Astrocyte (in vitro differentiated cells and primary cell): ENCODE measurements at regions not wholly inside any gene's neighbourhood (a gene's known extent, or its start where the extent isn't known, plus 50 kb on each side); places are given as distances from the start of the nearest gene placed in this dataset.

Source experiments
- DNase-seq: peaks from one replicate; pipeline ENCODE4 v3.0.0-alpha.2; 2010; ENCODE audit warnings: low read depth
- FAIRE-seq: peaks from 2 replicates; lab custom pipeline; 2011; peaks lifted over from hg19 to GRCh38; lab: Jason Lieb, UNC
- H2AFZ ChIP-seq: 2 replicates; pipeline ENCODE4 v1.6.0; 2012; ENCODE audit warnings: low read depth, low read length, inconsistent platforms
- H3K27ac ChIP-seq: 2 replicates; pipeline ENCODE4 v1.5.1; 2011; ENCODE audit warnings: low read depth, low read length, inconsistent platforms
- H3K27me3 ChIP-seq: 2 replicates; pipeline ENCODE4 v1.6.0; 2011; ENCODE audit warnings: low read length, inconsistent platforms; ENCODE audit not compliant: insufficient read depth
- H3K36me3 ChIP-seq: 2 replicates; pipeline ENCODE4 v1.5.1; 2011; ENCODE audit warnings: low read length, inconsistent platforms; ENCODE audit not compliant: insufficient read depth
- H3K4me1 ChIP-seq: 2 replicates; pipeline ENCODE4 v1.5.1; 2011; ENCODE audit warnings: low read length, inconsistent platforms; ENCODE audit not compliant: insufficient read depth
- H3K4me2 ChIP-seq: 2 replicates; pipeline ENCODE4 v1.6.0; 2012; ENCODE audit warnings: low read length, inconsistent platforms
- H3K4me3 ChIP-seq: 2 replicates; pipeline ENCODE4 v1.5.1; 2011; ENCODE audit warnings: low read depth, mild to moderate bottlenecking, low read length, inconsistent platforms; ENCODE audit not compliant: insufficient read depth
- H3K79me2 ChIP-seq: 2 replicates; pipeline ENCODE4 v1.6.0; 2012; ENCODE audit warnings: mild to moderate bottlenecking, low read length, inconsistent platforms; ENCODE audit not compliant: insufficient read depth
- H3K9ac ChIP-seq: 2 replicates; pipeline ENCODE4 v1.6.0; 2012; ENCODE audit warnings: mild to moderate bottlenecking, low read length, inconsistent platforms
- H3K9me3 ChIP-seq: 2 replicates; pipeline ENCODE4 v1.5.1; 2012; ENCODE audit warnings: low read depth, mild to moderate bottlenecking, low read length, inconsistent platforms; ENCODE audit not compliant: insufficient read depth
- H4K20me1 ChIP-seq: 2 replicates; pipeline ENCODE4 v1.6.0; 2012; ENCODE audit warnings: low read length, inconsistent platforms; ENCODE audit not compliant: insufficient read depth
- H3K27ac Mint-ChIP-seq: one replicate; pipeline ENCODE4 v1.8.0; 2021; ENCODE audit warnings: mild to moderate bottlenecking, mixed read lengths; ENCODE audit not compliant: unreplicated experiment
- H3K27me3 Mint-ChIP-seq: one replicate; pipeline ENCODE4 v1.8.0; 2021; ENCODE audit warnings: low read depth, mixed read lengths; ENCODE audit not compliant: unreplicated experiment
- H3K36me3 Mint-ChIP-seq: one replicate; pipeline ENCODE4 v1.8.0; 2021; ENCODE audit warnings: low read depth, mixed read lengths; ENCODE audit not compliant: unreplicated experiment
- H3K4me1 Mint-ChIP-seq: one replicate; pipeline ENCODE4 v1.8.0; 2021; ENCODE audit warnings: low read depth, mixed read lengths; ENCODE audit not compliant: unreplicated experiment
- H3K4me3 Mint-ChIP-seq: one replicate; pipeline ENCODE4 v1.8.0; 2021; ENCODE audit warnings: mild to moderate bottlenecking, moderate library complexity, mixed read lengths; ENCODE audit not compliant: unreplicated experiment
- H3K9me3 Mint-ChIP-seq: one replicate; pipeline ENCODE4 v1.8.0; 2021; ENCODE audit warnings: mild to moderate bottlenecking, mixed read lengths; ENCODE audit not compliant: unreplicated experiment
- EZH2 ChIP-seq: IDR thresholded peaks from 2 replicates; pipeline ENCODE4 v1.6.1; 2012; ENCODE audit warnings: mild to moderate bottlenecking, low read length, inconsistent platforms; ENCODE audit not compliant: insufficient read depth
- TF ChIP-seq, protein P1 (sequence below): IDR thresholded peaks from 2 replicates; pipeline ENCODE4 v1.5.1; 2011; ENCODE audit warnings: low read depth, mild to moderate bottlenecking, inconsistent platforms, low read length, moderate library complexity; ENCODE audit not compliant: insufficient read depth

DNA sequence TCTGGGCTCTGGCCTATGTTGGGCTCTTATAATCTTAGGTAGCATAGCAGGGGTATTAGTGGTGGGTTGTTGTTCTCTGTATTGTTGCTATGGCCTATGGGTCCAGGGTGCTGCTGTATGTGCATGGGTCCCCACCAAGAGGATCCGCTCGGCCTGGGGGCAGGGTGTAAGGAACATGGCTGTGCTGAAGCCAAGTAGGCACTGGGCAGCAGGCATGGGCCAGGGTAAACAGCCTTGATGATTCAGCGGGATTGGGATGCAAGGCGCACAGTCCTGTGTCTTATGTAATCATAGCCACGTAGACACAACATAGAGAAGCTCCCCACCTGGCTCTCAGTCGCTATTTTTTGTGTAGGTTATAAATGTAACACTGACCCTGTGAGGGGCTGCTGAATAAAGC lies 306.9 kb downstream of the ZPLD1 start:
- H2AFZ ChIP-seq = no peak overlapping the region
- no peaks in the 10 kb centered on the region for H3K4me1 ChIP-seq
- no peak overlapping the region for H3K4me2 ChIP-seq
- DNase-seq = no peak
- Mint-ChIP-seq H3K27ac (no peak overlapping the region), H3K36me3 (no peaks in the 10 kb centered on the region), H3K4me3 (no peak overlapping the region), H3K4me1 (no peaks in the 10 kb centered on the region), H3K27me3 (peaks cover 2% of the 10 kb centered on the region), H3K9me3 (peaks cover 4% of the 10 kb centered on the region)
- H3K27me3 ChIP-seq = no peaks in the 10 kb centered on the region
- no peak overlapping the region for H3K4me3 ChIP-seq
- H3K27ac ChIP-seq = no peak overlapping the region
- TF ChIP-seq, protein P1, sequence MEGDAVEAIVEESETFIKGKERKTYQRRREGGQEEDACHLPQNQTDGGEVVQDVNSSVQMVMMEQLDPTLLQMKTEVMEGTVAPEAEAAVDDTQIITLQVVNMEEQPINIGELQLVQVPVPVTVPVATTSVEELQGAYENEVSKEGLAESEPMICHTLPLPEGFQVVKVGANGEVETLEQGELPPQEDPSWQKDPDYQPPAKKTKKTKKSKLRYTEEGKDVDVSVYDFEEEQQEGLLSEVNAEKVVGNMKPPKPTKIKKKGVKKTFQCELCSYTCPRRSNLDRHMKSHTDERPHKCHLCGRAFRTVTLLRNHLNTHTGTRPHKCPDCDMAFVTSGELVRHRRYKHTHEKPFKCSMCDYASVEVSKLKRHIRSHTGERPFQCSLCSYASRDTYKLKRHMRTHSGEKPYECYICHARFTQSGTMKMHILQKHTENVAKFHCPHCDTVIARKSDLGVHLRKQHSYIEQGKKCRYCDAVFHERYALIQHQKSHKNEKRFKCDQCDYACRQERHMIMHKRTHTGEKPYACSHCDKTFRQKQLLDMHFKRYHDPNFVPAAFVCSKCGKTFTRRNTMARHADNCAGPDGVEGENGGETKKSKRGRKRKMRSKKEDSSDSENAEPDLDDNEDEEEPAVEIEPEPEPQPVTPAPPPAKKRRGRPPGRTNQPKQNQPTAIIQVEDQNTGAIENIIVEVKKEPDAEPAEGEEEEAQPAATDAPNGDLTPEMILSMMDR = no peak
- no peak for TF ChIP-seq EZH2
- FAIRE-seq = no peak
- H4K20me1 ChIP-seq = no peaks in the 10 kb centered on the region
- no peaks in the 10 kb centered on the region for H3K36me3 ChIP-seq
- no peaks in the 10 kb centered on the region for H3K9me3 ChIP-seq
- H3K9ac ChIP-seq = no peak overlapping the region
- no peaks in the 10 kb centered on the region for H3K79me2 ChIP-seq

DNA sequence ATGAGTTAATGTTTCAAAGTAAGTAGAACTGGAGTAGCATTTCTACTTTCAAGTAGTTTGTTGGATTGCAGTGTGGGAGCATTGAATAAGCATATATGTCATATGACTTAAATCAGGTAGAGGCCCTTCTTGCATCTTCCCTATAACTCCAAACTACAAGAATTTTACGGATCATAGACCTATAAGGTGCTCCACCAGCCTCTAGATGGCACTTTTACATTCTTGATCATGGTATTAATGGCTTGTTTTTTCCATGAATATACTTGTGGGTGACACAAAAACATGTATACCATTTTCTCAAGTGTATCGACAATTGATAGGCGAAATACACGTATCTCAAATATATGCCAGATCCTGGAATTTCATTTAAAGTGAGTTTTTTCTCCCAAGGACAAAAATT lies 311.1 kb downstream of the ZPLD1 start:
- DNase-seq = peak; percentile 2
- H3K27ac ChIP-seq = no peak overlapping the region
- no peaks in the 10 kb centered on the region for H3K4me1 ChIP-seq
- no peak overlapping the region for H2AFZ ChIP-seq
- H3K36me3 ChIP-seq = no peaks in the 10 kb centered on the region
- H3K79me2 ChIP-seq = no peaks in the 10 kb centered on the region
- no peaks in the 10 kb centered on the region for H3K27me3 Mint-ChIP-seq
- no peak overlapping the region for H3K9ac ChIP-seq
- no peak overlapping the region for H3K4me2 ChIP-seq
- no peaks in the 10 kb centered on the region for H3K4me1 Mint-ChIP-seq
- no peak for FAIRE-seq
- no peaks in the 10 kb centered on the region for H3K9me3 ChIP-seq
- peaks cover 1% of the 10 kb centered on the region for H3K9me3 Mint-ChIP-seq
- no peaks in the 10 kb centered on the region for H3K27me3 ChIP-seq
- H4K20me1 ChIP-seq = no peaks in the 10 kb centered on the region
- H3K27ac Mint-ChIP-seq = no peak overlapping the region
- TF ChIP-seq, protein P1 = peak; percentile 4
- no peak for TF ChIP-seq EZH2
- H3K36me3 Mint-ChIP-seq = no peaks in the 10 kb centered on the region
- no peak overlapping the region for H3K4me3 Mint-ChIP-seq
- H3K4me3 ChIP-seq = no peak overlapping the region

DNA sequence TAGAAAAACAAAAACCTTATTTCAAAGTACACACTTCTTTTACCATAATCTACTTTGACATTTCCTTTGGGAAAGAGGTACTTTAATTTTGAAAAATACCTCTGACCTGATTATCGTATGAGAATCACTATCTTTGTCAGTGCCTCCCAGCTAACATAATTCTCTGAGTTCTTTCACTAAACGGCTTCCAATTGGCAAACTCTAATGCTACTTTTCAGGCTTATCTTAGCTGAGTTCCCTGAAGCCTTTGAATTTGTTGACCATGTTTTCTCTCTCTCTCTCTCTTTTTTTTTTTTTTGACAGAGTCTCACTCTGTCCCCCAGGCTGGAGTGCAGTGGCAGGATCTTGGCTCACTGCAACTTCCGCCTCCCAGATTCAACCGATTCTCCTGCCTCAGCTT lies 312.8 kb downstream of the ZPLD1 start:
- no peak overlapping the region for H3K4me3 ChIP-seq
- H3K27me3 ChIP-seq = no peaks in the 10 kb centered on the region
- Mint-ChIP-seq H3K27ac (no peak overlapping the region), H3K9me3 (peaks cover 1% of the 10 kb centered on the region), H3K27me3 (no peaks in the 10 kb centered on the region), H3K36me3 (no peaks in the 10 kb centered on the region), H3K4me3 (no peak overlapping the region), H3K4me1 (no peaks in the 10 kb centered on the region)
- TF ChIP-seq EZH2 = no peak
- TF ChIP-seq, protein P1 = no peak
- H3K36me3 ChIP-seq = no peaks in the 10 kb centered on the region
- H3K9ac ChIP-seq = no peak overlapping the region
- no peak overlapping the region for H2AFZ ChIP-seq
- H3K4me2 ChIP-seq = no peak overlapping the region
- no peaks in the 10 kb centered on the region for H4K20me1 ChIP-seq
- no peaks in the 10 kb centered on the region for H3K4me1 ChIP-seq
- no peaks in the 10 kb centered on the region for H3K9me3 ChIP-seq
- DNase-seq (no peak), FAIRE-seq (no peak)
- H3K27ac ChIP-seq = no peak overlapping the region
- no peaks in the 10 kb centered on the region for H3K79me2 ChIP-seq
